Lung (tissue), 11 donors: ENCODE measurements at regions not wholly inside any gene's neighbourhood (a gene's known extent, or its start where the extent isn't known, plus 50 kb on each side); places are given as distances from the start of the nearest gene placed in this dataset.

ENCODE experiments used
- ATAC-seq: fragments of 200-7000 bp; cut with Tn5 transposase; one replicate; pipeline ENCODE4 v1.9.1; 2020; ENCODE audit warnings: moderate number of reproducible peaks; ENCODE audit not compliant: insufficient read depth, low FRiP score
- DNase-seq, 3 donors: peaks; one replicate each; pipeline ENCODE4 v3.0.0-alpha.2; 2013 to 2017
- H3K27ac ChIP-seq, 2 donors: one replicate each; pipeline ENCODE4 v1.5.1; 2013; ENCODE audit warnings: mild to moderate bottlenecking in 2 of 2, moderate library complexity in 2 of 2, control low read depth in 1 of 2, inconsistent platforms in 1 of 2, low read depth in 1 of 2, low read length in 1 of 2
- H3K27me3 ChIP-seq, 3 donors: one replicate each; pipeline ENCODE4 v1.5.1; 2013; ENCODE audit warnings: low read length in 2 of 3; ENCODE audit not compliant: control insufficient read depth in 3 of 3, insufficient read depth in 3 of 3
- H3K36me3 ChIP-seq, 4 donors: one replicate each; pipeline ENCODE4 v1.5.1; 2013; ENCODE audit warnings: low read length in 4 of 4, mild to moderate bottlenecking in 1 of 4, moderate library complexity in 1 of 4; ENCODE audit not compliant: control insufficient read depth in 4 of 4, insufficient read depth in 4 of 4
- H3K4me1 ChIP-seq, 5 donors: one replicate each; pipeline ENCODE4 v1.5.1; 2013; ENCODE audit warnings: low read length in 5 of 5, mild to moderate bottlenecking in 2 of 5, moderate library complexity in 1 of 5; ENCODE audit not compliant: control insufficient read depth in 5 of 5, insufficient read depth in 5 of 5
- H3K4me3 ChIP-seq: one replicate; pipeline ENCODE4 v1.5.1; 2013; ENCODE audit warnings: mild to moderate bottlenecking, control low read depth, moderate library complexity
- H3K9ac ChIP-seq, 2 donors: one replicate each; pipeline ENCODE4 v1.5.1; 2013; ENCODE audit warnings: low read length in 2 of 2, control low read depth in 1 of 2; ENCODE audit not compliant: insufficient read depth in 1 of 2
- H3K9me3 ChIP-seq, 4 donors: one replicate each; pipeline ENCODE4 v1.5.1; 2013; ENCODE audit warnings: low read length in 3 of 4, mild to moderate bottlenecking in 1 of 4, moderate library complexity in 1 of 4; ENCODE audit not compliant: control insufficient read depth in 4 of 4, insufficient read depth in 3 of 4
- WGBS, 2 donors: extraction: QIAGEN DNeasy Blood & Tissue Kit; methylation state at CpG; one replicate each; pipeline ENCODE4 v1.1.7; 2013; 5-methylcytosine and 5-hydroxymethylcytosine counted together
- TF ChIP-seq, protein P1 (sequence below): IDR thresholded peaks from 2 replicates; pipeline ENCODE4 v1.5.1; 2012; ENCODE audit warnings: mild to moderate bottlenecking; ENCODE audit errors: control extremely low read depth, extremely low read depth
- donor health status: control.
- donor health status: control.
- donor health status: Bipolar disorder and iron deficiency.
- donor health status: healthy.
- donor health status: DM: yes; HTN: yes; CAD: no.

DNA sequence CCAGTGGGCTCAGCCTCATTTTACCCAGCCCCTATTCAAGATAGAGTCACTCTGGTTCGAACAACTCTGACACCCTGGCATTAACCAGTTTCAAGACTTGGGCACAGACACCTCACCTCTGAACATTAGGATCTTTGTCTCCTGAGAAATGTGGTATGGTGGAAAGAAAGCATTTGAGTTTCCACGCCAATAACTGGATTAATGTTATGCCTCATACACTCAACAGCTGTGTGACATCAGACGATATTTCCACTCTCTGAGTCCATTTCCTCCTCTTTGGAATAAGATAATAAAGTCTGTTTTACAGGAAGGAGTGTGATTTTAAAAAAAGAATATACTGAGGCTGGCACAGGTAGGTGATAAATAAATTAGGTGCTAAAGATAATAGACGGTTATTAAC, 121.3 kb upstream of the CHL1 start:
- Histone ChIP-seq H3K36me3 (no peaks in the 10 kb centered on the region), H3K4me1 (peaks cover 0 to 24% (median 0%) of the 10 kb centered on the region in 5 donors), H3K4me3 (no peak overlapping the region), H3K9ac (no peak overlapping the region), H3K27me3 (no peaks in the 10 kb centered on the region), H3K9me3 (no peaks in the 10 kb centered on the region), H3K27ac (peak overlapping the region in 1 of 2 donors; percentile 30)
- peak in 2 of 3 donors; percentile 55 to 60 for DNase-seq
- WGBS, 2 donors = 57 to 75% methylated on average over 4 of the region's 4 CpGs
- ATAC-seq = no peak
- TF ChIP-seq, protein P1, sequence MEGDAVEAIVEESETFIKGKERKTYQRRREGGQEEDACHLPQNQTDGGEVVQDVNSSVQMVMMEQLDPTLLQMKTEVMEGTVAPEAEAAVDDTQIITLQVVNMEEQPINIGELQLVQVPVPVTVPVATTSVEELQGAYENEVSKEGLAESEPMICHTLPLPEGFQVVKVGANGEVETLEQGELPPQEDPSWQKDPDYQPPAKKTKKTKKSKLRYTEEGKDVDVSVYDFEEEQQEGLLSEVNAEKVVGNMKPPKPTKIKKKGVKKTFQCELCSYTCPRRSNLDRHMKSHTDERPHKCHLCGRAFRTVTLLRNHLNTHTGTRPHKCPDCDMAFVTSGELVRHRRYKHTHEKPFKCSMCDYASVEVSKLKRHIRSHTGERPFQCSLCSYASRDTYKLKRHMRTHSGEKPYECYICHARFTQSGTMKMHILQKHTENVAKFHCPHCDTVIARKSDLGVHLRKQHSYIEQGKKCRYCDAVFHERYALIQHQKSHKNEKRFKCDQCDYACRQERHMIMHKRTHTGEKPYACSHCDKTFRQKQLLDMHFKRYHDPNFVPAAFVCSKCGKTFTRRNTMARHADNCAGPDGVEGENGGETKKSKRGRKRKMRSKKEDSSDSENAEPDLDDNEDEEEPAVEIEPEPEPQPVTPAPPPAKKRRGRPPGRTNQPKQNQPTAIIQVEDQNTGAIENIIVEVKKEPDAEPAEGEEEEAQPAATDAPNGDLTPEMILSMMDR = no peak

DNA sequence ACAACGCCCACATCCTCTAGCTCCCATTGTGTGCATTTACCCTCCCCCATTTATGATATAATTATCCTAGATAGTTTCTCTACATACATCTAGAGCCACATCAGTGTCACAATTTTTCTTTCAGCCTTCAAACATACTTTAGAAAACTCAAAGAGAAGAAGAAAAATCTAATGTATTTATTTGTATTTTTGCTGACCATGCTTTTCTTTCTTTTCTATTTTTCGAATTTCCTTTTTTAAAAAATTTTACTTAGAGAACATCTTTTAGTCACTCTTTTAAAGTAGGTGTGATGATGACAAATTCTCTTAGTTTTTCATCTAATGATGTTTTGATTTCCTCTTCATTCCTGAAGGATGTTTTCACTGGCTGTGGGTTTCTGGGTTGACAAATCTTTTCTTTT, 117.0 kb upstream of the CHL1 start:
- Histone ChIP-seq H3K4me3 (no peak overlapping the region), H3K9me3 (peaks cover 0 to 3% (median 1%) of the 10 kb centered on the region in 4 donors), H3K4me1 (peaks cover 0 to 7% (median 0%) of the 10 kb centered on the region in 5 donors), H3K36me3 (no peaks in the 10 kb centered on the region), H3K27ac (no peak overlapping the region), H3K9ac (no peak overlapping the region), H3K27me3 (no peaks in the 10 kb centered on the region)
- TF ChIP-seq, protein P1 = no peak
- DNase-seq = no peak
- ATAC-seq = no peak
- WGBS, 2 donors = 62 to 63% methylated on average over 2 of the region's 2 CpGs

DNA sequence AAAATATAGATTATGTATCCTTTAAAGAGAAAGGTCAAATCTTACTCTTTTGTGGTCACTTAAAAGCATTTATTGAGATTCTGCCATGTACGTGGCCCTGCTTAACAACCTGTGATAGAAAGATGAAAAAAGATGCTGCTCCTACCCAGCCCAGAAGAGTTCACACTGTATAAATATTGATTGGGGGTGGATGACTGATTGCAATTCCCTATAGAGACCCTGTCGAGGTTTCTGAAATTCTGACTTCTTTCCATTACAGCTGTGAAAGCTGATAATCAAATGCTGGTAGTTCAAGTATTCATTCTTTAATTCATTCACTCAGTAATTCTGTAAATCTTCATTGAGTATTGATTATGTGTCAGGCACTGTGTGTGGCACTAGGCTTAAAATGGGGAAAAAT, 114.1 kb upstream of the CHL1 start:
- Histone ChIP-seq H3K4me3 (no peak overlapping the region), H3K36me3 (no peaks in the 10 kb centered on the region), H3K4me1 (peaks cover 0 to 4% (median 0%) of the 10 kb centered on the region in 5 donors), H3K9ac (no peak overlapping the region), H3K27ac (no peak overlapping the region), H3K27me3 (peaks cover 0 to 3% (median 0%) of the 10 kb centered on the region in 3 donors), H3K9me3 (peaks cover 0 to 3% (median 1%) of the 10 kb centered on the region in 4 donors)
- TF ChIP-seq, protein P1 = no peak
- WGBS, 2 donors = 72 to 88% methylated on average over 2 of the region's 2 CpGs
- ATAC-seq = no peak
- DNase-seq = no peak

DNA sequence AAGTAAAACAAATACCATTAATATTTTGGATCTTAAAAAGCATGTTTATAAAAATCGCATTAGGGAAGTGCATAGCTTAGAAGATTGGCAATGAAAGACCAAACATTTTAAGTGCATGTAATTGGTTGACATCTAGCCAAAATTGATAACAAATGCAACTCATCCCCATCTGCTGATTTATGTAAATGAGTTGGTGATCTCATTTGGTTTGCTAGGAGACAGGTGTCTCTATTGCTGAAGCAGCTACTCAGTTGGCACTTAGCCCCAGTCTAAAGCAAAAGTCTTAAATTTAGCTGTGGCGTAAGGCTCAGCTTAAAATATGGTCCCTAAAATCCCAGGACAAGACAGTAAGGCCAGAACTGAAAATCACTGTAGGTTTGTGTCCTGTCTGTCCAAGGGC, 113.5 kb upstream of the CHL1 start:
- DNase-seq = peak in 2 of 3 donors; percentile 45 to 62
- WGBS, 2 donors = 76 to 79% methylated on average over 2 of the region's 2 CpGs
- ATAC-seq = no peak
- Histone ChIP-seq H3K27ac (no peak overlapping the region), H3K27me3 (peaks cover 0 to 3% (median 0%) of the 10 kb centered on the region in 3 donors), H3K4me3 (no peak overlapping the region), H3K9ac (no peak overlapping the region), H3K36me3 (no peaks in the 10 kb centered on the region), H3K4me1 (peaks cover 0 to 4% (median 0%) of the 10 kb centered on the region in 5 donors), H3K9me3 (peaks cover 0 to 3% (median 1%) of the 10 kb centered on the region in 4 donors)
- TF ChIP-seq, protein P1 = no peak
